Testis (tissue), 2 donors: ENCODE measurements at regions not wholly inside any gene's neighbourhood (a gene's known extent, or its start where the extent isn't known, plus 50 kb on each side); places are given as distances from the start of the nearest gene placed in this dataset.

Experiments
- CTCF ChIP-seq, 3 experiments: fragments of 450-650 bp in 2 of 3; fragments of 200-600 bp in 1 of 3; sonication (generic) in 1 of 3; IDR thresholded peaks; one replicate each; pipeline ENCODE4 v1.5.1; 2016 to 2019; ENCODE audit warnings: antibody characterized with exemption in 3 of 3, mild to moderate bottlenecking in 2 of 3, moderate library complexity in 1 of 3
- POLR2A ChIP-seq: fragments of 450-650 bp; IDR thresholded peaks from one replicate; pipeline ENCODE4 v1.6.1; 2017; ENCODE audit warnings: antibody characterized with exemption, mild to moderate bottlenecking, moderate library complexity

DNA sequence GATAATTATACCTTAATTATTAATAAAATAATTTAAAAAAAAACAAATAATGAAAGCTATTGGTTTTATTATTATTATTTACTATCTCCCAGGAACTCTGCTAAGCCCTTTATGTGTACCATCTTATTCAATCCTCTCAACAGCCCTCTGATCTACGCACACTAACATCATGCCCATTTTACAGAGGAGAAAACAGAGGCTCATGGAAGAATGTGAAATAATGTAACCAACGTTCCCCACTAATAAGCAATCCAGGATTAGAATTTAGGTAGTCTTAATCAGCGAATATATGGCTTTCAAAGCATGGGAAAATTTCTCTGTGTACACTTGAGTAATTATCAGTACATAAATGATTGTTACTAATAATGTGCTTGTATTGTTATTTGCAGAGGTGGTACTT lies 89.0 kb downstream of the MAFB start:
- TF ChIP-seq CTCF (IDR thresholded peaks at IDR 0.05) = no peak
- no peak for TF ChIP-seq POLR2A
